ENCODE measurements at regions not wholly inside any gene's neighbourhood (a gene's known extent, or its start where the extent isn't known, plus 50 kb on each side); places are given as distances from the start of the nearest gene placed in this dataset.

GRCh38 chr2:60299179-60299578, 254.3 kb downstream of the BCL11A start:
- no peaks in the 10 kb centered on the region for H3K27me3 ChIP-seq (ENCODE audit: control insufficient read depth, insufficient read depth, low read length)
- POLR2A ChIA-PET: no interaction called here
- no peak overlapping the region for H3K4me3 ChIP-seq (ENCODE audit: low read depth, low read length)
- no peak for DNase-seq (ENCODE audit: low read depth)
- no peak for TF ChIP-seq CTCF (IDR thresholded peaks at IDR 0.05; ENCODE audit: insufficient read depth, low read depth, low read length)
- CTCF ChIA-PET: no interaction called here
- H3K36me3 ChIP-seq (ENCODE audit: control insufficient read depth, insufficient read depth, low read length): no peaks in the 10 kb centered on the region

GRCh38 chr2:60298006-60298696, 255.3 kb downstream of the BCL11A start:
- Histone ChIP-seq H3K36me3 (ENCODE audit: control insufficient read depth, insufficient read depth, low read length) (no peaks in the 10 kb centered on the region), H3K27me3 (ENCODE audit: control insufficient read depth, insufficient read depth, low read length) (no peaks in the 10 kb centered on the region), H3K4me3 (ENCODE audit: low read depth, low read length) (no peak overlapping the region)
- TF ChIP-seq CTCF (IDR thresholded peaks at IDR 0.05; ENCODE audit: insufficient read depth, low read depth, low read length): no peak
- ChIA-PET CTCF (no interaction called here), POLR2A (no interaction called here)
- no peak for DNase-seq (ENCODE audit: low read depth)

GRCh38 chr2:60297296-60298005, 256.0 kb downstream of the BCL11A start:
- ChIA-PET CTCF (no interaction called here), POLR2A (no interaction called here)
- no peak for DNase-seq (ENCODE audit: low read depth)

GRCh38 chr2:60296219-60296955, 257.1 kb downstream of the BCL11A start:
- TF ChIP-seq CTCF (IDR thresholded peaks at IDR 0.05; ENCODE audit: insufficient read depth, low read depth, low read length): no peak
- no peak for DNase-seq (ENCODE audit: low read depth)
- no peaks in the 10 kb centered on the region for H3K27me3 ChIP-seq (ENCODE audit: control insufficient read depth, insufficient read depth, low read length)
- CTCF ChIA-PET: no interaction called here
- H3K4me3 ChIP-seq (ENCODE audit: low read depth, low read length): no peak overlapping the region
- POLR2A ChIA-PET: no interaction called here
- no peaks in the 10 kb centered on the region for H3K36me3 ChIP-seq (ENCODE audit: control insufficient read depth, insufficient read depth, low read length)

More at GRCh38 chr2:60297296-60298005, 256.0 kb downstream of the BCL11A start:
- no peak for TF ChIP-seq CTCF (IDR thresholded peaks at IDR 0.05; ENCODE audit: insufficient read depth, low read depth, low read length)
- no peaks in the 10 kb centered on the region for H3K27me3 ChIP-seq (ENCODE audit: control insufficient read depth, insufficient read depth, low read length)
- H3K4me3 ChIP-seq (ENCODE audit: low read depth, low read length): no peak overlapping the region
- H3K36me3 ChIP-seq (ENCODE audit: control insufficient read depth, insufficient read depth, low read length): no peaks in the 10 kb centered on the region

GRCh38 chr2:60295636-60295962, 257.9 kb downstream of the BCL11A start:
- POLR2A ChIA-PET: no interaction called here
- no peak for DNase-seq (ENCODE audit: low read depth)
- Histone ChIP-seq H3K27me3 (ENCODE audit: control insufficient read depth, insufficient read depth, low read length) (no peaks in the 10 kb centered on the region), H3K4me3 (ENCODE audit: low read depth, low read length) (no peak overlapping the region), H3K36me3 (ENCODE audit: control insufficient read depth, insufficient read depth, low read length) (no peaks in the 10 kb centered on the region)
- CTCF ChIA-PET: no interaction called here
- no peak for TF ChIP-seq CTCF (IDR thresholded peaks at IDR 0.05; ENCODE audit: insufficient read depth, low read depth, low read length)
